HCT116 (cell line): ENCODE measurements at regions not wholly inside any gene's neighbourhood (a gene's known extent, or its start where the extent isn't known, plus 50 kb on each side); places are given as distances from the start of the nearest gene placed in this dataset.

Source experiments
- ATAC-seq: fragments of 200-7000 bp; cut with Tn5 transposase; 2 replicates; pipeline ENCODE4 v1.9.1; 2020; ENCODE audit warnings: mild to moderate bottlenecking, moderate library complexity
- BruUV-seq: library from RNA; stranded (reverse); fragments of 400-500 nt; replicated peaks from 2 replicates; lab custom pipeline; 2021; lab: Mats Ljungman, UMichigan
- CTCF ChIA-PET: fragments of 300-600 bp; sonication (Branson Sonifier 250); formaldehyde crosslinking; loops from one replicate; lab custom pipeline; 2021; ENCODE audit warnings: antibody characterized with exemption; lab: Charles Lee
- POLR2A ChIA-PET: fragments of 300-600, 350-600 bp; sonication (Branson Sonifier 250); formaldehyde crosslinking; loops from one replicate; lab custom pipeline; 2021; ENCODE audit warnings: antibody characterized with exemption; lab: Charles Lee
- RAD21 ChIA-PET, 2 experiments: fragments of 300-600 bp; sonication (Branson Sonifier 250); formaldehyde crosslinking; loops; one replicate each; lab custom pipeline; 2023; ENCODE audit warnings: low total read pairs in 2 of 2; ENCODE audit not compliant: uncharacterized antibody in 2 of 2, unreplicated experiment in 2 of 2, low non-redundant PET in 1 of 2; lab: Charles Lee
- DNase-seq: peaks from one replicate; pipeline ENCODE4 v3.0.0-alpha.2; 2010; ENCODE audit warnings: low read depth, low spot score
- H2AFZ ChIP-seq: fragments of 200-600 bp; shearing (Covaris generic), sonication (generic); 2 replicates; pipeline ENCODE4 v1.6.1; 2017; ENCODE audit warnings: low read depth, mixed run types, mixed read lengths, antibody characterized with exemption, low read length; ENCODE audit not compliant: poor library complexity, severe bottlenecking
- H3K27ac ChIP-seq: 2 replicates; pipeline ENCODE4 v1.5.1; 2012; ENCODE audit warnings: low read depth, low read length
- H3K27me3 ChIP-seq: fragments of 200-600 bp; sonication (generic); 2 replicates; pipeline ENCODE4 v1.6.1; 2016; ENCODE audit warnings: mixed run types, low read length, mixed read lengths; ENCODE audit not compliant: insufficient read depth
- H3K36me3 ChIP-seq, 2 experiments: fragments of 200-500 bp in 1 of 2; fragments of 200-600 bp in 1 of 2; sonication (Bioruptor generic) in 1 of 2; sonication (generic) in 1 of 2; 2 replicates each; pipeline versions ENCODE4 v1.5.1 to v1.6.1; 2014 to 2016; ENCODE audit warnings: low read length in 2 of 2, inconsistent platforms in 1 of 2, mixed read lengths in 1 of 2, mixed run types in 1 of 2; ENCODE audit not compliant: insufficient read depth in 2 of 2, control insufficient read depth in 1 of 2
- H3K4me1 ChIP-seq, 2 experiments: fragments of 200-600 bp in 1 of 2; sonication (generic) in 1 of 2; 2 replicates each; pipeline versions ENCODE4 v1.5.1 to v1.6.1; 2012 to 2017; ENCODE audit warnings: low read length in 2 of 2, inconsistent platforms in 1 of 2, mild to moderate bottlenecking in 1 of 2, mixed read lengths in 1 of 2, mixed run types in 1 of 2, moderate library complexity in 1 of 2; ENCODE audit not compliant: insufficient read depth in 2 of 2, control insufficient read depth in 1 of 2
- H3K4me2 ChIP-seq: fragments of 200-600 bp; sonication (generic); 2 replicates; pipeline ENCODE4 v1.6.1; 2017; ENCODE audit warnings: mixed run types, low read length, mixed read lengths
- H3K4me3 ChIP-seq, 2 experiments: fragments of 200-600 bp in 1 of 2; sonication (generic) in 1 of 2; replicated peaks in 1 of 2; 2 replicates each; pipeline ENCODE4 v1.5.1; 2011 to 2016; ENCODE audit warnings: low read length in 2 of 2, control low read depth in 1 of 2, low read depth in 1 of 2, mild to moderate bottlenecking in 1 of 2, mixed read lengths in 1 of 2, mixed run types in 1 of 2
- H3K79me2 ChIP-seq: fragments of 200-600 bp; sonication (generic); 2 replicates; pipeline ENCODE4 v1.6.1; 2017; ENCODE audit warnings: mild to moderate bottlenecking, mixed run types, low read length, moderate library complexity, mixed read lengths; ENCODE audit not compliant: insufficient read depth
- H3K9ac ChIP-seq: fragments of 200-600 bp; sonication (generic); 2 replicates; pipeline ENCODE4 v1.6.1; 2016; ENCODE audit warnings: low read length, mixed read lengths
- H3K9me2 ChIP-seq: fragments of 200-600 bp; sonication (generic), shearing (Covaris generic); 2 replicates; pipeline ENCODE4 v1.6.1; 2017; ENCODE audit warnings: mixed run types, mild to moderate bottlenecking, moderate library complexity; ENCODE audit not compliant: insufficient read depth
- H3K9me3 ChIP-seq, 2 experiments: fragments of 200-500 bp in 1 of 2; fragments of 200-600 bp in 1 of 2; sonication (Bioruptor generic) in 1 of 2; sonication (generic) in 1 of 2; 2 replicates each; pipeline ENCODE4 v1.6.1; 2014 to 2017; ENCODE audit warnings: low read length in 2 of 2, mixed read lengths in 2 of 2, inconsistent platforms in 1 of 2, low read depth in 1 of 2, mild to moderate bottlenecking in 1 of 2, mixed run types in 1 of 2, moderate library complexity in 1 of 2; ENCODE audit not compliant: control insufficient read depth in 1 of 2, insufficient read depth in 1 of 2
- H4K20me1 ChIP-seq: fragments of 200-600 bp; sonication (generic), shearing (Covaris generic); 2 replicates; pipeline ENCODE4 v1.6.1; 2017; ENCODE audit warnings: mixed run types, mild to moderate bottlenecking, moderate library complexity; ENCODE audit not compliant: insufficient read depth
- CEBPB ChIP-seq: IDR thresholded peaks from 2 replicates; pipeline ENCODE4 v1.6.1; 2012; ENCODE audit warnings: low read depth
- EGR1 ChIP-seq: IDR thresholded peaks from 2 replicates; pipeline ENCODE4 v1.6.1; 2012; ENCODE audit warnings: low read depth
- JUND ChIP-seq: IDR thresholded peaks from 2 replicates; pipeline ENCODE4 v1.6.1; 2012
- MAX ChIP-seq: IDR thresholded peaks from 2 replicates; pipeline ENCODE4 v1.6.1; 2012
- RAD21 ChIP-seq: IDR thresholded peaks from 2 replicates; pipeline ENCODE4 v1.6.1; 2012; ENCODE audit warnings: low read depth, mild to moderate bottlenecking
- REST ChIP-seq: IDR thresholded peaks from 2 replicates; pipeline ENCODE4 v1.6.1; 2012; ENCODE audit warnings: low read depth
- SRF ChIP-seq: IDR thresholded peaks from 2 replicates; pipeline ENCODE4 v1.6.1; 2012; ENCODE audit warnings: low read depth
- ZBTB33 ChIP-seq: IDR thresholded peaks from 2 replicates; pipeline ENCODE4 v1.6.1; 2011; ENCODE audit warnings: mild to moderate bottlenecking, low read length, moderate library complexity; ENCODE audit not compliant: insufficient replicate concordance; ENCODE audit errors: extremely low read depth
- intact Hi-C: fragments of 100-400 bp; cut with micrococcal nuclease; formaldehyde crosslinking; loops from 2 replicates; pipeline ENCODE4 v1.10.0; 2022

- ChIA-PET POLR2A (interaction anchor here (1.2 kb wide), 1 partner anchor 10 kb away, joined by 3 read pairs; no protein-coding TSS in a partner anchor), CTCF (no interaction called here), RAD21 (no interaction called here)
- Histone ChIP-seq H3K36me3 (no peaks in the 10 kb centered on the region), H3K4me3 (no peak overlapping the region), H3K9ac (no peak overlapping the region), H3K27me3 (no peaks in the 10 kb centered on the region), H3K9me2 (no peaks in the 10 kb centered on the region), H3K4me1 (peaks cover 0 to 5% of the 10 kb centered on the region in 2 experiments; a peak in 2 of 4 replicates), H3K4me2 (no peak overlapping the region), H3K79me2 (no peaks in the 10 kb centered on the region), H4K20me1 (no peaks in the 10 kb centered on the region), H2AFZ (no peak overlapping the region), H3K27ac (no peak overlapping the region), H3K9me3 (no peaks in the 10 kb centered on the region)
- no peak for ATAC-seq
- BruUV-seq: no TSS peak
- TF ChIP-seq ZBTB33 (no peak), SRF (no peak), REST (no peak), MAX (no peak), EGR1 (no peak), CEBPB (no peak), JUND (no peak), RAD21 (no peak)
- intact Hi-C loops: no loop called here
- no peak for DNase-seq
Measured at GRCh38 chr7:36096460-36097095, 56.5 kb upstream of the EEPD1 start.
